ENCODE measurements at regions not wholly inside any gene's neighbourhood (a gene's known extent, or its start where the extent isn't known, plus 50 kb on each side); places are given as distances from the start of the nearest gene placed in this dataset.

GRCh38 chr18:71324356-71324755, 1035.5 kb downstream of the SOCS6 start:
- TF ChIP-seq CTCF (conservative IDR thresholded peaks at IDR 0.05; ENCODE audit: low read depth, low read length) (no peak), EZH2 (IDR thresholded peaks at IDR 0.05; ENCODE audit: borderline replicate concordance, low read depth, low read length, poor library complexity, severe bottlenecking) (no peak)

Data from A673 (cell line).